Stimulated activated CD4-positive, alpha-beta T cell treated with anti-CD3 and anti-CD28 coated beads, TNF-alpha, amount 100 ng/mL, for 24 hours (primary cell): ENCODE measurements at regions not wholly inside any gene's neighbourhood (a gene's known extent, or its start where the extent isn't known, plus 50 kb on each side); places are given as distances from the start of the nearest gene placed in this dataset.
A peak's percentile ranks its signal among the peaks of the same experiment; 100 is the strongest.

Experiments used
- DNase-seq, 3 experiments: peaks; one replicate each; pipeline ENCODE4 v3.0.0-alpha.2; 2020; ENCODE audit warnings: low read depth in 3 of 3

DNA sequence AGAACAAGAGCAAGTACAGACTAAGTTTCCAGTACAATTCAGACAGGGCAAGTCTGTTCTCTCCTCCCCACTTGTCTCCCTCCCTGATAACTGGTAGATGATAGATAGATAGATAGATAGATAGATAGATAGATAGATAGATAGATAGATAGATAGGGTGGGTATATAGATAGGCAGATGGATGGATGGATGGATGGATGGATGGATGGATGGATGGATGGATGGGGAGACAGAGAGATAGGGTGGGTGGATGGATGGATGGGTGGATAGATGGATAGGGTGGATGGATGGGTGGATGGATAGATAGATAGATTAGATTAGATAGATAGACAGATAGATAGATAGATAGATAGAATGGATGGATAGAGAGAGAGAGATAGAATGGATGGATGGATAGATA, 152.8 kb upstream of the MKLN1 start:
- no peak for DNase-seq

DNA sequence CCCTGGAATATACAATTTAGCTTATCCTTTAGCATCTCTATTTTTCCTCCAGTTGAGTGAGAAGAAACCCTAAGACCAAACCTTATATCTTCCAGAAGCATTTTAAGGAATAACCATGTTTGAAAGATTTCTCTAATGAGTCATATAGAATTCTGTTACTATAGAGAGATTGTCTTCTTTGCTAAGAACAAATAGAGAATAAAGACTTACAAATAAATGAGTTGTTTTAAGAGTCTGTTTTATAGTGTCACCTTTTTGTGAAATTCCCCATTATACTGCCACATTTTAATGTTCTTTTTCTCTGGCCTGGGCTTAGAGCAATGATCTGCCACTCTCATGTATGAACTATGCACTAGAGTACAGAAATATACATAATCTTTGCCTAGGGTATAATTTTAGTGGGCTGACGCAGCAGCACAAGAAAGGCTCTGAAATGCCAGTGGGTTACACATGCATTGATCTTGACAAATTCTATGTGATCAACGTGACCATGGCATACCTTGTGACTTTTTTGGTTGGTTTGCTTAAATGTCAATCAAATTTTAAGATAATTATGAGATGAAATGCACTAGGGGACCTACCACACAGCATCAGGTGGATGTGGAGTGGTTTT, 145.1 kb upstream of the MKLN1 start:
- DNase-seq: no peak

DNA sequence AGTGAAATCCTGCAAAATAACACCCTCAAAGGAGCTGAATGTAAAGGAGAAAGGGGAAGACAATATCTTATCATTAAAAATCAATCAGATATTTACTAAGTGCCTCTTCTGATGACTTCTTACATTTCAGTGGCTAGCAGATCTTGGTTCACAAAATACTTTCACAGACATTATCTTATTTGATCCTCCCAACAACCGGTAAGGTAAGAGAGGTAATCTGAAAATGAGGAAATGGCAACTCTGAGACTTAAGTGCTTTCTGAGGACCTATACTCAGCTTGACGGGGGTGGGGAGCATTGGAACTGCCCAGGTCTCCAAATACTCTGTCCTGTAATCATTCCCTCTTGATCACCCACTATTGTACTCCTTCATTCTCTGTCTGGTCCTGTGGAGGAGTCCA, 144.6 kb upstream of the MKLN1 start:
- DNase-seq: no peak

DNA sequence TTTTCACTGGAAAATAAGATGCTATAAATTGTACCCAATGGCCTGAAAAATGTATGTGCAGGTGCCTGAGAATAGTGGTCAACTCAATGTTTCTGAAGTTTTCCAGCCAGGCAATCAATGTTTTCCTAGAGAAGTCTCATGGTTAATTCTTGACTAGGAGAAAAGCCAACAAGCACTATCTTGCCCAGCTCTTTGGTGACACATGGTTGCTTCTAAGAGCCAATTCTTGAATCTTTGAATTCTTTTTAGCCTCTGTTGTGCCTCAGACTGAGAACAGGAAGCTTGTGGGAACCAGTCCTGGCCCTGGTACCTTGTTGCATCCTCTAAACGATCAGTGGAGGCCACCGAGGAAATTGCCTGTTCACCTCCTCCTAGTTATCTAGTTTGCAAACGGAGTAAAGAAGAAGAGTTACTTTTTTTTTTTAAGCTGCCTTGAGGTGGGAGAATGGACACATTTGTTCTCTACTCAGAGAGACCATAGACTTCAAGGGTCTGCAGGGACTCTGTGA, 144.0 kb upstream of the MKLN1 start:
- DNase-seq: no peak

DNA sequence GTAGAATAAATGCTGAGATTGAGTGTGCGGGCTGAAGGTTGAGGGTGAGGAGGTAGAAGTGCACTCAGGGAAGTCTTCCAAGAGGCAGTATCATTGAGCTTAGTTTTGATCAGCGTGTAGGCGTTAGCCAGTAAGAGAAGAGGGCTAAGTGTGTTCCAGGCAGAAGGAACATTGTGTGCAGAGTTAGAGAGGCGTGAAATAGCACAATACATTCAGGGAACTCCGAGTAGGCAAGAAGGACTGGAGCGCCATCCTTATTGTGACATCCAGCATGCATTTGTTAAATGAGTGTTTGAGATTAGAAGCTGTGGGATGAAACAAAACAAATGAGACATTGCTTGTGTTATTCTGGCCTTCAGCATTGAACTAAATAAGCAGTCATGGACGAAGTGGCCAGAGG, 140.9 kb upstream of the MKLN1 start:
- DNase-seq: no peak

DNA sequence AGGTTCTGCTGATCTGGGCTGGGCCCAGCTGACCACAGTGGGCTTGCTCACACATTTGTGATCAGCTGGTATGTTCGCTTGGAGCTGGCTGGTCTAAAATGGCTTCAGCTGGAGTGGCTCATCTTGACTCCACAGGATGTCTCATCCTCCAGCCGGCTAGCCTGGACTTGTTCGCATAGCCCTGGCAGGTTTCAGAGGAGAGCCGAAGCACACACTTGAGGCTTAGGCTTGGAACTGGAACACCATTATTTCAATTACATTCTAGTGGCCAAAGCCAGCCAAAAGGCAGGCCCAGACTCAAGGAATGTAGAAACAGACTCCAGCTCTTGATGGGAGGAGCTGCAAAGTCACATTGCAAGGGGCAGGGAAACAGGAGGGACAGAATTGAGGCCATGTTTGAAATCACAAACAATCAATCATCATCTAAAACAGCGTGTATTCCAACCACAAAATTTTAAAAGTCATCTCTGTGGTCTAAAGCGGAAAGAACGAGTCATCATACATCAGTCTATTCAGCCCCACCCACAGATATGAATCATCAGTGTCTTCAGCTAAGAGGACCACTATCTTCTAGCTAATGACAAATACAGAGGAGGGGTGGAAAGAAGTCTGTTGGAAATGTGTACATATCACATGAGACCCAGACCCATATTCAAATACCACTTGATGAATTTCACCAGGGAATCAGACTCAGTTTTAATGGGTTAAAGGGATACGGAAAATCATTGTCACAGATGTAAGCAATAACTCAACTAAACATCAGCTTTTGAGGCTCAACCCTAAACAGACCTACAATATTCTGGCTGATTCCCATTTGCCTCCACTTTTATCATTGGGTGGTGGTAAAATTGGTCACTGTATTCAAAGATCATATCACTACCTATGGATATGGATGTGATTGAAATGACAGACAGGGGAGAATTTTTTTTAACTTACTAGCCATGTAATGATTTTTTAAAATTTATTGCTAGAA, 139.0 kb upstream of the MKLN1 start:
- peak; percentile 22 to 45 (median 37) for DNase-seq

DNA sequence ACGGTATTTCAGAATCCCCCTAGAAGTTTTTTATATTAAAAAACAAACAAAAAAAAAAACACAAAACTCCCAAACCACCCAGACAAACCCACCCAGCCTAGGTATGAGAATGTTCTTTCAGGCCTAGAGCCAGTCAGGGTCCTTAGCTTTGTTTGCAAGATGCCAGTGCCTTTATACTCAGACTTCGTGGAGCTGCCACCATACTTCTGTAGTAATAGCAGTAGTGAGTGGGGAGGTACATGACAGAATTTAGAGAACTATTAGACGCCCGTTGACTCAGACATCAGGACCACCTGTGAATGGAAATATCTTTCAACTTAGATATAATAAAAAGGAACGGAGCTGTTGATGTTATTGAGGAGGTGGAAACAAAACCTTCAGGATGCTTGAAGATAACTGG, 138.2 kb upstream of the MKLN1 start:
- DNase-seq: peak in 1 of 3 experiments; percentile 20

DNA sequence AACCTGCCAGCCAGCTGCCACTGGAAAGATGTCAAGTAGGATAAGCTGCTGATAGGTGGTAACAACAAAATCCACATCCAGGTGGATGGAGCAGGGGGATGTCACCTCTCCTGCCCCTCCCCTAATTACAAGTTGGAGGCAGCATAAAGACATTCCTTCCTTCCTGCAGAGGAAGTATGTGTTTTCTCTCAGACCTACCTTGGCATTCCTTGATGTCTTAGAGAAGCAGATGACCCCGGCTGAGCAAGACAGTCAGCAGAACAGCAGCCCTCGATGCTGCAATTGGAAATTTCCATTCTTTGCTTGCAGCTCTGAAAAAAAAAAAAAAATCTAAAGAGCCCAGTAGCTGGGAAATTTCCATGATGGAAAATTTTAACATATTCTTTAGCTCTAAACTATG, 137.5 kb upstream of the MKLN1 start:
- no peak for DNase-seq

DNA sequence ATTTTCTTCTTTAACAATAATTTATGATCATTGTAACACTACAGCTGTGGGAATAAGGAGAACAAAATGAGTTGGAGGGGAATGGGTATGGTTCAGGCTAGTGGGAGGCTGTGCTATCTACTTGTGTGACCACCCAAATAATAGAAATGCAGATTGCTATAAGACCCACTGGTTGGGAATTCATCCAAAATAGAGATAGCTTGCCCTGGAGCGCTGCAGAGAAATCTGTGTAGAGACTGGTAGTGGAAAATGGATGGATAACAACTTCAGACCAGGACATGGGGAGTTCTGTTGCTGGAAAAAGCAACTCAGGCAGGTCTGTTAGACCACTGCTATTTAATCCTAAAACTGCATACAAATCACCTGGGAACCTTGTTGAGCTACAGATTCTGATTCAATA, 137.1 kb upstream of the MKLN1 start:
- no peak for DNase-seq

DNA sequence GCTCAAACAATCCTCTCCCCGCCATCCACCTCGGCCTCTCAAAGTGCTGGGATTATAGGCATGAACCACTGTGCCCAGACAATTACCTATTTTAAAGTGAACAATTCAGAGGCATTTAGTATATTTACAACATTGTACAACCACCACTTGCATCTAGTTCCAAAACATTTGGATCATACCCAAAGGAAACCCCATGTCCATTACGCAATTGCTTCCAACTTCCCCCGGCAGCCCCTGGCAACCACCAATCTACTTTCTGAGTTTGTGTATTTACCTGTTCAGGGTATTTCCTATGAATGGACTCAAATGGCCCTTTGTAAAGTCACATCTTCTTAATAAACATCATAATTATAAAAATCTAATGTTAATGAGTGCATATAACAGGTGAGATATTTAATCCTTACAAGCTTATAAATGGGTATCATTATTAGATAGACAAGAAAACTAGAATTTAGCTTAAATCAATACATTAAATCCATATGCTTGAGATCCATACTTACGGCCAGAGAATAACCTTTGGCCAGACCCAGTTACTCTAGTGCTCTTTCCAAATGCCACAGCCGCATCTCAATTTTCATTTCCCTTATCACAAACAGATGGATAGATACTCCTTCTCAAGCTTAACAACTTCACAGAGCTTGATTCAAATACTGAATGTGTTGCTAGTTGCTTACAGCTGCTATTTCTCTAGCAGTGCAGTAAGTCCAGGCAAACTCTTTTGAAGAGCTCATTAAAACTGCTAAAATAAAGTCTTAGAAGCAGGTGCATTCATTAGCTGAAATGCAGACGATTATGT, 133.4 kb upstream of the MKLN1 start:
- no peak for DNase-seq

DNA sequence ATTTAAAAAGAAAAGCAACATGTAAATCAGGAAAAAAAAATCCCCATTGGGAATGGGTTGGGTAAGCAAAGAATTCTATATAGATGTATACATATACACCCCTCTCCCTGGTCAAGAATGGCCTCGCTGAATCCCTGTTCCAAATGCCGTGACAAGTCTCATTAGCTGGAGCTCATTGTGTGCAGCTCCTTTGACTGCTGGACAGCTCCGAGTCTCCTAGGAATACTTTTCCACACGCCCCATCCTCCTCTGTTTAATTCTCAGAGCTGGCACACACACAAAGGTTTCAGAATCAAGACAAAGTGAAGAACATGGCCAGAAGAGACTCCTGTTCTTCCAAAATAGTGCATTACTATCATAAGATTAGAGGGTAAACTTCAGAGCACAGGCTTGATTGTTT, 130.9 kb upstream of the MKLN1 start:
- DNase-seq: no peak

DNA sequence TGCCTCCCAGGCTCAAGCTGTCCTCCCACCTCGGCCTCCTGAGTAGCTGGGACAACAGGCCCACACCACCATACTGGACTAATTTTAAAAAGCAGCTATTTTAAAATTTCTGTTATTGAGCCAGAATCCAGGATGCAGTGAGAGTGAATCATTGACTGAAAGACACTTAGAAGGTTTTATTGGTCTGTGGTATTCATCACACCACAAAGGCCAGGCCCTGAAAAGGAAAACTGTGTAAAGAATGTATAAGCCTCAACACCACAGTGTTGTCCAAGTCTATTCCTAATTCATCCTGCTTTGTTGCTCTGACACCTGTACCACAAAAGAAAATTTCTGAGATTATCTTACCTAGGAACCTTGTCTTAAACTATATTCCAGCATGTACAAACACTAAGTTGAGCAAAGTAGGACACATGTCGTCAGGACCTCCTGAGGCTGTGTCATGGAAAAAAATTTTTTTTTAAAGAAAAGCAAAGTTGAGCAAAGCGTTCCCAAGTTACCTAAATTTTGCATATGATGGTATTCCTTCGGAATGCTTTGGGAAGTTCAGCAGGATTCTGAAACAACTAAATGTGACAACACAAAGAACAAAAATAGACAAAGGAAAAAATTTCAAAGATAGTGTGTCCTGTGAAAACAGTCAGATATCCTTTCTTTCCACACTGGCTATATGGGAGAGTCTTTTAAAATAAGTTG, 129.6 kb upstream of the MKLN1 start:
- no peak for DNase-seq

DNA sequence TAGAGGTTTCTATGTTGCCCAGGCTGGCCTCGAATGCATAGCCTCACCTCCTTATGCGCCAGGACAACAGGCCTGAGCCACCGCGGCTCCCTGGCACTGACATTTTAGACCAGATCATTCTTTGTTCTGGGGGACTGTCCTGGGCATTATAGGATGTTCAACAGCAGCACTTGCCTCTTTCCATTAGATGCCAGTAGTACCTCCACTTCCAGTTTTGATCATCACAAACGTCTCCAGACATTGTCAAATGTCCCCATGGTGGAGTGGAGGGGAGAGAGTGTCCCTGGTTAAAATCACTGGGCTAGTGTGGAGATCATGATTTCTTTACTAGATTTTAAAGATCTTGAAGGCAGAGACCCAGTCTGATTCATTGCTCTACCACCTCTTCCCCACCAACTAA, 125.2 kb upstream of the MKLN1 start:
- DNase-seq: no peak

DNA sequence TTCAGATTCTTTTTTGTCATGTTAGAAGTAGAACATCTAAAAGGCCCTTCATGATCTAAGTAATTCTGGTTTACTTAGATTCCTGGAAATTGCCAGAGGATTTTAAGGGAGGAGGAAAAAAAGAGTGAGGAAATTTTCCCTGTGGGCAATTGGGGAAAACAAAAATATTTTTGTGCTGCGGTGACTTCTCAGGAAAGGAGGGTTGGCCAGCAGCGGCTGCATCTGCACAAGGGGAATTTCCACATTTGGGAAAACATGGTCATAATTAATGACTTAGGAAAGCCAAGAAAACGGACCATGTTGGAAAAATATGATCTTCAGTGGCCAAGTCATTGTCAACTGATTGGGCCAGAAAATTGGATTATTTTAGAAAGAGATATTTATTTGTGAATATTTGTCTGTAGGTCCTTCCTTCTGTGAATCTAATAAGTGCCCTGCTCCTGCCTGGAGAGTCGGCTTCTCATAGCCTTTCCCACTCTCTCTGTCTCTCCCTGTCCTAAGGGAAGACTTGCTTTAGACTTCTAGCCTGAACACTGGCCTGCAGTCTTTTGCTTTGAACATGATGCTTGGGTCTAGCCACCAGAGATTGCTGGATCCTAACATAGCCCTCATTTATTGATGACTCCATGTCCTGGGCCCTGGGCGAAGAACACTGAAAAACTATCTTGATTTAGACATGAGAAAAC, 124.2 kb upstream of the MKLN1 start:
- DNase-seq: no peak

DNA sequence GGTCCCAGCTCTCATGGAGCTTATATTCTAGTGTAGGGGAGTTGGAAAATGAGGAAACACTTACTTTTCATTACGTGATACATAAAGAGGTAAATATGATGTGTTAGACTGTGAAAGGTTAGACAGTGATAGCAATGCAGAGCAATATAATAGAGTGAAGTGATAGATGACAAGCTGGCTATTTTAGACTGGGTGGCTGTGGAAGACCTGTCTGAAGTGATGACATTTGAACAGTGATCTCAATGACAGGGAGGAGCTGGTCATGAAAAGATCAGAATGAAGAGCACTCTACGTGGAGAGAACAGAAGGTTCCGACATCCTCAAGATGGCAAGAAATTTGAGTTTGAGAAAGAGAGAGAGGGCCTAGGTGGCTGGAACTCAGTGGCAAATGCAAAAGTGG, 118.9 kb upstream of the MKLN1 start:
- no peak for DNase-seq

DNA sequence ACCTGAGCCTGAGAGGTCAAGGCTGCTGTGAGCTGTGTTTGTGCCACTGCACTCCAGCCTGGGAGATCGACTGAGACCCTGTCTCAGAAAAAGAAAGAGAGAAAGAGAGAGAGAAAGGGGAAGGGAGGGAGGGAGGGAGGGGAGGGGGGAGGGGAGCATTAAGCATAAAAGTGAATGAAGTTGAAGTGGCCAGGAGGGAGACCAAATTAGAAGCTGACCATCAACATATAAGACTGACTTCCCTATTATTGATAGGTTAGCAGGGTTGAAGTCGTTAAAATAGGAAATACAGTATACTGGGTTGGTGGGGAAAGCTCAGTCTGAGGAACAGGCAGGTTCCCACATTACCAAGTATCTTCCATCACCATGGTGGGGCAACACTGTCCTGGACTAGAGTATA, 117.1 kb upstream of the MKLN1 start:
- DNase-seq: no peak

DNA sequence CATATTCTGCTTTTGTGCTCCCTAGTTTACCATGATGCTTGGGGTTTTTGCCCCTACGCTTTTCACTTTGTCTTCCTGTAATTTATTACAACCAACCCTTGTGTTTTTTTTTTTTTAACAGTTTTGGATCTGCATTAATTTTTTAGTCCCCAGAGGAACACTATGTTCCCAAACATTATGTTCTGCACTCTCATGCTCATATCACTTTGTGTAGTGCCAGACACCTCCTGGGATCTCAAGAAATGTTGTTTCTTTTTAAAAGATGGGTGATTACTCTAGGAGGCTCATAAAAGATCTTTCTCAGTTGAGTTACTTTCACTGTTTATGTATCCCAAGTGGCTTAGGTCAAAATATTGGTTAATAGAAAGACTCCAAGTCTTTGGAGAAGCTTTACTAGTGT, 116.2 kb upstream of the MKLN1 start:
- no peak for DNase-seq

DNA sequence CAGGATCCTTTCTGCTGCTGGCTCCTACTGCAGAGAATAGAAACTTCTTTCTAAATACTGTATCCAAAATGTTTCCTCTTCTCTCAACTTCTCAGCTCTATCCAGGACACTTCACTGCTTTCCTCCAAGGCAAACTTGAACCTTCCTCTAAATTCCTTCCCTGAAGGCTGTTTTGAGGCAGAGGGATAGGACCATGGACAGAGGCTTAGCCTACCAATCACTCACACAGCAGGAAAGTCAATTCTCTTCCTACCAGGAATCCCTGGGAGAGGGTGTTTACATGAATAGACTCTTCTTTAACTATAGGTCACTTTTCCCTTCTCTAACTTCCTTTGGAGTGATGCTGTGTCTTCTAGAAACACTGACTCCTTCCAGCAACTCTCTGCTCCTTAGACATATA, 115.6 kb upstream of the MKLN1 start:
- DNase-seq: no peak

DNA sequence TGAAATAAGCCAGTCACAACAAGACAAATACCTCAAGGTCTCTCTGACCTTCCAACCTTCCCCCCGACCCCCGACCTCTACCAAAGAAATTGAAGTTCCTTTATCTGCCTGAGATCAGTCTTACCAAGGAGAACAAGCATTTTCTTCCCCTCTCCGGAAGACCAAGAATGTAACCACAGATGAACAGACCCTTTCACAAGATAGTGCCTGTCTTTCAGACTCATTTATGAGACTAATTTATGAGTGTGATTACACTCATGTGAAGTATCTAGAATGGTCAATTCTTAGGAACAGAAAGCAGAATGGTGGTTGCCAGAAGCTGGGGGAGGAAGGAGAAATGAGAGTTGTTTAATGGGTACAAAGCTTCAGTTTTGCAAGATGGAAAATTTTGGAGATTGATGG, 108.9 kb upstream of the MKLN1 start:
- DNase-seq: no peak

DNA sequence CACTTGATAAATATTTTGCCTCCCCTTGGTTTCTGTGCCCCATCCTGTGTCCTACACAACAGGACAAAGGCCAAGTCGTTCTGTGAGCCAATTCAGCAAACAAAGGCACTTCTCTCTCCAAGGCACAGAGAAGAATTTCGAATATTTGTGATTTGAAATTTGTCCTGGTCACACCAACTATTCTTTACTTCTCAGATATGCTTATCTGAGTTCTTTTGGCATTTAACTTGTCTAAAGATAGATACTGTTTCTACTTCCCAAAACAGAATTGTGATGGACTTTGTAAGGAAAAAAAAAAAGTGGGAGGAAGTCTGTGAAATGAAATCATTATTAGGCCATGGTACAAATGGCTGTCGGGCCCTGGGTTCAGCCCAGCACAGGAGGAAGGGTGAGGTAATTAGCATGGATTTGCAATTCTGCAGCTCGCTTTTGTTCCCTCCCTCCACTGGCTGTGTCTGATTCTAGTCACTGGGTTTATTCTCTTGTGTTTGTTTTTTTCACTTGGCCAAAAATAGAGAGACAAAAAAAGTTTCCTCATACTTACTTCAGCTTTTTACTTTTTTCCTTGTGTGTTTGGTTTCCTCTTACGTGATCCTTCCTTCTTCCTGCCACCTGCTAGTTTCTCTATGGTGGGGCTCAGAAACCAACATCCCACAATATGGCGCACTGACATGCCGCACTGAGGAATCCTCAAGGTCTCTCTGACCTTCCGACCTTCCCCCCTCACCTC, 108.2 kb upstream of the MKLN1 start:
- no peak for DNase-seq
